Prostate gland (tissue), 2 donors: ENCODE measurements at regions not wholly inside any gene's neighbourhood (a gene's known extent, or its start where the extent isn't known, plus 50 kb on each side); places are given as distances from the start of the nearest gene placed in this dataset.
A peak's percentile ranks its signal among the peaks of the same experiment; 100 is the strongest.

ENCODE experiments used
- DNase-seq: peaks from one replicate; pipeline ENCODE4 v3.0.0-alpha.2; 2019; ENCODE audit warnings: low spot score
- H3K27ac ChIP-seq, 2 donors: fragments of 200-600 bp; sonication (generic); 2 replicates each; pipeline ENCODE4 v1.5.1; 2017 to 2019
- H3K27me3 ChIP-seq: fragments of 200-600 bp; sonication (generic); replicated peaks from 2 replicates; pipeline ENCODE4 v1.5.1; 2019; ENCODE audit not compliant: insufficient read depth
- H3K36me3 ChIP-seq, 2 donors: fragments of 200-600 bp; sonication (generic); 1 replicate in 1 of 2; 2 replicates in 1 of 2; pipeline versions ENCODE4 v1.5.1 to v1.8.1; 2017 to 2019
- H3K4me1 ChIP-seq: fragments of 200-600 bp; sonication (generic); replicated peaks from 2 replicates; pipeline ENCODE4 v1.5.1; 2019
- H3K4me3 ChIP-seq, 2 donors: fragments of 200-600 bp; sonication (generic); 2 replicates each; pipeline ENCODE4 v1.5.1; 2017 to 2019
- H3K9me3 ChIP-seq: fragments of 200-600 bp; sonication (generic); 2 replicates; pipeline ENCODE4 v1.5.1; 2017
- CTCF ChIP-seq, 4 experiments: fragments of 200-600 bp in 2 of 4; fragments of 450-650 bp in 2 of 4; sonication (generic) in 2 of 4; IDR thresholded peaks; 1 replicate in 3 of 4; 2 replicates in 1 of 4; pipeline ENCODE4 v1.5.1; 2016 to 2019; ENCODE audit warnings: antibody characterized with exemption in 4 of 4, mild to moderate bottlenecking in 2 of 4, moderate library complexity in 2 of 4
- POLR2A ChIP-seq: fragments of 450-650 bp; IDR thresholded peaks from one replicate; pipeline ENCODE4 v1.6.1; 2016; ENCODE audit warnings: antibody characterized with exemption, mild to moderate bottlenecking
- POLR2AphosphoS5 ChIP-seq: sonication (generic); formaldehyde crosslinking; IDR thresholded peaks from one replicate; pipeline ENCODE4 v1.6.1; 2017; ENCODE audit warnings: antibody characterized with exemption
- WGBS: methylation state at CpG from one replicate; pipeline ENCODE4 v1.1.5; 2018; 5-methylcytosine and 5-hydroxymethylcytosine counted together
- intact Hi-C: fragments of 100-400 bp; cut with DNase I; formaldehyde crosslinking; loops from one replicate; pipeline ENCODE4 v1.14.2; 2022

GRCh38 chr6:56706981-56707726, 64.5 kb upstream of the DST start:
- 82% methylated on average over 5 of the region's 5 CpGs for WGBS
- no peak for DNase-seq
- H3K27ac ChIP-seq: no peak overlapping the region
- intact Hi-C loops: no loop called here
- no peak overlapping the region for H3K4me3 ChIP-seq
- no peaks in the 10 kb centered on the region for H3K36me3 ChIP-seq
- TF ChIP-seq POLR2A (no peak), POLR2AphosphoS5 (no peak), CTCF (IDR thresholded peaks at IDR 0.05) (no peak)
- H3K27me3 ChIP-seq: no peaks in the 10 kb centered on the region
- H3K9me3 ChIP-seq: no peaks in the 10 kb centered on the region
- H3K4me1 ChIP-seq: no peaks in the 10 kb centered on the region

GRCh38 chr6:56699066-56699654, 56.5 kb upstream of the DST start:
- intact Hi-C loops: loop anchor here (10.0 kb wide), 1 partner anchor 344 kb away; no protein-coding TSS in a partner anchor
- Histone ChIP-seq H3K9me3 (no peaks in the 10 kb centered on the region), H3K27me3 (no peaks in the 10 kb centered on the region), H3K4me1 (no peaks in the 10 kb centered on the region), H3K27ac (no peak overlapping the region), H3K36me3 (no peaks in the 10 kb centered on the region), H3K4me3 (no peak overlapping the region)
- TF ChIP-seq POLR2A (no peak), CTCF (IDR thresholded peaks at IDR 0.05) (peak in 3 of 4 experiments; percentile 60 to 74 (median 69))
- DNase-seq: no peak
- WGBS: 19% methylated on average over 1 of the region's 1 CpG

- Histone ChIP-seq H3K4me1 (no peaks in the 10 kb centered on the region), H3K27ac (no peak overlapping the region), H3K36me3 (no peaks in the 10 kb centered on the region), H3K4me3 (no peak overlapping the region), H3K27me3 (no peaks in the 10 kb centered on the region), H3K9me3 (no peaks in the 10 kb centered on the region)
- intact Hi-C loops: loop anchor here (10.0 kb wide), 1 partner anchor 341 kb away; no protein-coding TSS in a partner anchor
- TF ChIP-seq CTCF (IDR thresholded peaks at IDR 0.05): no peak
- no peak for DNase-seq
Measured at GRCh38 chr6:56695702-56696101, 53.0 kb upstream of the DST start.

- Histone ChIP-seq H3K27ac (no peak overlapping the region), H3K4me3 (no peak overlapping the region), H3K27me3 (no peaks in the 10 kb centered on the region), H3K36me3 (no peaks in the 10 kb centered on the region), H3K9me3 (no peaks in the 10 kb centered on the region), H3K4me1 (no peaks in the 10 kb centered on the region)
- intact Hi-C loops: loop anchor here (10.0 kb wide), 1 partner anchor 339 kb away; no protein-coding TSS in a partner anchor
- TF ChIP-seq POLR2AphosphoS5 (no peak), POLR2A (no peak), CTCF (IDR thresholded peaks at IDR 0.05) (no peak)
- no peak for DNase-seq
Measured at GRCh38 chr6:56694002-56694401, 51.3 kb upstream of the DST start.

GRCh38 chr6:56693246-56693607, 50.5 kb upstream of the DST start:
- intact Hi-C loops: loop anchor here (10.0 kb wide), 1 partner anchor 338 kb away; no protein-coding TSS in a partner anchor
- Histone ChIP-seq H3K27ac (no peak overlapping the region), H3K9me3 (no peaks in the 10 kb centered on the region), H3K27me3 (no peaks in the 10 kb centered on the region), H3K4me1 (no peaks in the 10 kb centered on the region), H3K4me3 (no peak overlapping the region), H3K36me3 (no peaks in the 10 kb centered on the region)
- peak; percentile 63 for DNase-seq
- TF ChIP-seq POLR2A: no peak
- TF ChIP-seq POLR2AphosphoS5: peak; percentile 48
- 17% methylated on average over 5 of the region's 5 CpGs for WGBS
